T-helper 2 cell treated with Interferon-gamma antibody and Interleukin-4, amounts not matched to agents 100 ng/mL and 5 ng/mL, for 36 hours (primary cell): ENCODE measurements at regions not wholly inside any gene's neighbourhood (a gene's known extent, or its start where the extent isn't known, plus 50 kb on each side); places are given as distances from the start of the nearest gene placed in this dataset.

Experiments used
- intact Hi-C: fragments of 100-400 bp; cut with micrococcal nuclease; formaldehyde crosslinking; loops from one replicate; pipeline ENCODE4 v1.15.1; 2023

DNA sequence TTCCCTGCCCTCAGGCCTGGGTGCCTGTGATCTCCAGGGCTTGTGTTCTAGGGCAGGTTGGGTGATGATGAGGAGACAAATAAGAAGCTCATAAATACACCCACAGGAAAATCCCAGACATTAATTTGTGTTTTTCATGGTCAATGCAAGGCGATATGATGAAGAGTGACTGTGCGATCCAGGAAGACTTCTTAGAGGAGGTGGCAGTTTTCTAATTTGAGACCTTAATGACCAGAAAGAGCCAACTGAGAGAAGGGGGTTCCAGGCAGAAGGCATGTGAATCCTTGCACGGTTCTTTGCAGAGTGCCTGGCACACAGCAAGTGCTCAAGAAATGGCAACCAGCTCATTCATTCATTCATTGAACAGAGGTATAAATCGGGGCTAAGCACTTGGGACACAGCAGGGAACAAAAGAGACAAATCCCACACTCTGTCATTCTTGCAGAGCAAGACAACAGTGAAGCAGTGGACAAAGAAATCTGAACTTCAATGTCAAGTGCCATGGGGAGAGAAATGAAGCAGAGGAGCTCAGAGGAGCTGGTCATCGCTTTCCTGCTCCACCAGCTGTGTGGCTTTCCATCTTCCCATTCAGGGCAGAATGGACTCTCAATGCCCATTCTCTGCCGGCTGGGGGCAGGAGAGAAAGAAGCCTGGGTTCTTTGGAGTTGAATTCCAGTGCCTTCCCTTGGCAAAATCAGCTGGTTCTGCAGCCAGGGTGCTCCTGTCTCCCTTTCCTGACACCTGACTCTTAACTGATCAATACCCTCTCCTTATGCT lies 128.3 kb downstream of the AACS start:
- intact Hi-C loops = no loop called here

DNA sequence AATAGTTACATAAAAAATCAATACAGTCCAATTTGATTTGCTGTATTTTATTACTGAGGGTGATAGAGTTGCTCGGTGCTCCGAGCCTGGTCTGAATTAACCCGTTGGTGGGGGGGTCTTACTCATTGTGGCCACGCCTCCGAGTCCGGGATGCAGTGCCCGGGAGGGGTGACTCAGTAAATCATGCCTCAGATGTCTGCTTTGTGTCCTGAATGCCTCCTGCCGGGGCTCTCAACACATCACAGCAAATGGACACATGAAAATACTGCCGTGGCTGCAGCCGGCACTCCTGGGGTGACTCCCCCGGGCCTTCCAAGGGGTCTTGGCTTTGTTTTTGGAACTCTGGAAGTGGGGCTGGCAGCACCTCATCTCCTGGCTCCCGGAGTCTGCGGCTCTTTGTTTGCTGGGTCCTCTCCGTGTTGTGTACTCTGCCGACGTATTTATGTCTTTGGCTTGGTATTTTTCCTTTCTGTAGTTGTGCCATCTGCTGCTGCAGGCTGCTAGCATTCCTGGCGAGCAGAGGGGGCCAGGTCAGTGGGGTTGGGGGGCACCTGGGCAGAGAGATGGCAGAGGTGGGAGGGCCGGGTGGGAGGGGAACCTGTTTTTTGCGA lies 129.0 kb downstream of the AACS start:
- intact Hi-C loops = no loop called here

DNA sequence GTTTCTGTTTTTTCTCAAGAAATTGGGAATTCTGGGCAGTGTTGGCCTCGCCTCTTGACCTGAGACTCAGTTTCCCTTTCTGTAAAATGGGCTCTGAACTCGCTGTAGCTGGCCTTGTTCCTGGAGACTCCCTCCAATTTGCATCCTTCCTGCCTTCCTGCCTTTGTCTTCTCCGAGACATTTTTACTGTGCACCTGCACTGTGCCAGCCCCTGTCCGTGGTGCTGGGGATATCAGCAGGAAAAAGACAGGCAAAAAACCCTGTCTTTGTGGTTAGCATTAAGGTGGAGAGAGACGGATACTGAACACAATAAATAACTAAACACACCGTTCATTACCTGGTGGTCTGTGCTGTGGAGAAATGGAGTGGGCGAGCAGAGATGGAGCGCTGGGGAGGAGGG lies 129.8 kb downstream of the AACS start:
- intact Hi-C loops = no loop called here

DNA sequence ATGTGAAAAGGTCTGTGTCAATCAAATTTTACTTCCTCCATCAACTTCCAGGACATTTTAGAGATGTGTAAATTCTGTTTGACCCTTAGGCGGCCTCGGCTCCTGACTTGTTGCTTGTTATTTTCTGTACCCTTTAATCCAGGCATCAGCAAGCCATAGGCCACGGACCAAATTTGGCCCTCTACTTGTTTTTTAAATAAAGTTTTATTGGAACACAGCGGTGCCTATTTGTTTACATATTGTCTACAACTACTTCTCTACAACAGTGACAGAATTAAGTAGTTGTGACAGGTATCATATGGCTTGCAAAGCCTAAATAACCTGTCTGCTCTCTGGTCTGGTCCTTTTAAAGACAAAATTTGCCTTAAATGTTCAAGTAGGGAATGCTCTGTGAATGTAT lies 132.1 kb downstream of the AACS start:
- intact Hi-C loops = no loop called here

DNA sequence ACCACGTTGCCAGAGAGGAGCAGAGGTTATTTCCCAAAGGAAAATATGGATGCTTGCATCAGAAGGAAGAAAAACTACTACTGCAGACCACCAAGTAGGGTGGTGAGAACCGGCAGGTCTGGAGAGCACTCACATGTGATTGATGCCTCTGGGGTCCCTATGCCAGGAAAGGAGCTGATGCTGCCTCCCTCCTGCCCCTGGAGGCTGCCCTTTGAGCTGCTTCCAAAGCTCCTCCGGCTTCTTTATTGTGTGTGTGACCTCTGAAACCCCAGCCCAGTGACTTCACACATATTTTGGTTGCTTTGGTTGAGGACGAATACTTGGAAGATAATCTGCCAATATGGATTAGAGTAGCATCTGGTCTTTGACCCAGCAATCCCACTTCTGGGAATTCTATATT lies 133.4 kb downstream of the AACS start:
- intact Hi-C loops = no loop called here

DNA sequence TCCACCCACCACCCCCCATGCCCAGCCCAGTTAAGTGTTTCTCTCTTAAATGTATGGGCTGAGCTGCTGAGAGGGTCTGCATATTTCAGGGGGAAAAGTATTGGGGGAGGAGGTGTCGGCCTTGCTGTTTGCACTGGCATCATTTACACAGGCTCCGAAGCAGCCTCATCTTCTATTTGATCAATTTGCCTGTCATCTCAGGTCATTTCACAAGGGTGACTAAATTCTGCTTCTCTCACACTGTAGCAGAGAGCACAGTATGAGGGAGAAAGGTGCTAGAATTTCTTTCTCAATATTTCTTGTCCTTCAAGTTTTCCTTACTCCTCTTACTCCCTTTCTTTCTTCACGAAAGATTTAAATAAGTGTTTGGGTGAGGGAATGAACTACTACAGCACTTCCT lies 135.9 kb downstream of the AACS start:
- intact Hi-C loops = no loop called here

DNA sequence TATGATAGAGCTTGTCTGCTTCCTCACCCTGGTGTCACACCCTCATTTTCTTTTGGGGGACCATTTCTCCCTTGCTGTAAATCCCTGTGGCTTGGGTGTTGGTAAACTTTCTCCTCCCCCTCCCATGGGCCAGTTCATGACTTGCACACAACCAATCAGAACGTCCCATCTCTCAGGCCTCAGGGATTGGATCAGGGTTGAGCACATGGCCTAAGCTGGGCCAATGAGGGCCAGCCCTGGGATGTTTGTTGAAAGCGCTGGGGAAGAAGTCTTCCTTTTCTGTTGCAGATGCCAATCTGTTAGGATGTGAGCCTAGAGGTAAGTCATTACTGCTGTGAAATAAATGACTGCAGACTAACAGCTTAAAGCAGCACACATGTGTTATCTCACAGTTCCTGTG lies 136.7 kb downstream of the AACS start:
- intact Hi-C loops = no loop called here

DNA sequence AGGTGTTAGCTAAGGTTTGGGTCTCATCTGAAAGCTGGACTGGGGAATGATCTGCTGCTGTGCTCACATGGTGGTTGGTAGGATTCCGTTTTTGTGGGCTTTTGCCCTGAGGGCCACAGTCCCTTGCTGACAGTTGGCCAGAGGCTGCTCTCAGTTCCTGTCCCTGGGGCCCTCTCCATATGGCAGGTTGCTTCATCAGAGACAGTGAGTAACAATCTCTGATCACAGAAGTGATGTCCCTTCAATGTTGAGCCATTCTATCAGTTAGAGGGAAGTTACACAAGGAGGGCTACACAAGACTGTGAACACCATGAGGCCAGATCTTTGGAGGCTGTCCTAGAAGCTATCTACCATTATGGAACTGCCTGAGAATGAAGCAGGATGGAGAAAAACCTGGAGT lies 137.2 kb downstream of the AACS start:
- intact Hi-C loops = no loop called here

DNA sequence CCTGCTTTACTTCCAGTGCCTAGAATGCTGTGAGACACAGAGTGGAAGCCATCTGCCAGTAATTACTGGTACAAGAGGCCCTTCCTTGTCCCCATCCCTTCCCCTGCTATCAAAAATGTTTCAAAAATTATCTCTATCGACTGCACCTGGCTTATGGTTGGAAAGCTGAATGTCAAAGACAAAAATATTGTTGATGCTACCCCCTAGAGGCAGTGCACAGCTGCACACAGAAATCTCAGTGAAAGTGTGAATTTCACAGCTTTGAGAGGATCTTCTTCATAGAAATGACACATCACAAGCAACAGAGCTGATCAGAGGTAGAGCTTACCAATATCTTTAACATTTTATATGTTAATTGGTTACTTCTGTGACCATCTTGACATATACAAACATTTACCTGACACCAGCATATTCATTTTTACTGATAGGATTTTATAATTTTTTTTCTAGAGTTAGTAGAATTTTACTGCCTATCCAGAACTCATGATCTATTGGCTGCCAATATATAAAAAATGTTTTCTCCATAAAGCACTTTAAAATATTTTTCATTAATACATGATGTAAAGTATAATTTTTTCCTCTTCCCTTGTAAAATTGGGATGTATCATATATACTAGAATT lies 138.0 kb downstream of the AACS start:
- intact Hi-C loops = no loop called here

DNA sequence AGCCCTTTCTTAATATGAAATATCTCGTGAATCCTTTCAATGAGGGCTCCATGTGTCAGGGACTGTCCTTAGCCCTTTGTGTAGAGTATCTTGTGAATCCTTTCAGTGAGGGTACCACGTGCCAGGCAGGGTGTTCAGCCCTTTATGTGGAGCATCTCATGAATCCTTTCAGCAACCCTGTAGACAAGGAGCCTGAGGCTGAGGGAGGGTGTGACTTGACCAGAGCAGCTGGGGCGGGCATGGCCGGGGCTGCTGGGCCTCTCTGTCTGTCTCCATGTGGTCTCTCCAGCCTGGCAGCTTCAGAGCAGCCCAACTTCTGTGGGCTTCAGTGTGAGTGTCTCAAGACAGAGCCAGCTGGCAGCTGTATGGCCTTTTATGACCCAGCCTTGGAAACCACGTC lies 140.2 kb downstream of the AACS start:
- intact Hi-C loops = no loop called here

DNA sequence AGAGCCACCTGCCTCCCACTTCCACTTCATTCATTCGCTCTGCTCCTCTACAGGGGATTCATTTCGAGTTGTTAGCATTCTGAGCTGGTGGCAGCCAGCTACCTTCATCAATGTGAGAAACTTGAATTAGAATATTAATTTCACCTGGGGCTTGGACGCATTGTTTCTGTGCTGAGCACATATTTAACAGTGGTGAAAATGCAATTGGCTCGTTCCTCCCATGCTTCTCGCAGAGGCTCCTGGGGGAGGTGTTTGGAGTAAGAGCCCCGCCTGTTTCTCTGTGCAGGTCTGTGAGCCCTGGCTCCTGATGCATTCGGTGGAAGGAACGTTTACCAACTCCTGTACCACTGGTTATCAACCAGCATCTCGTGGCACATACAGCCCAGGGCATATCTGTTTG lies 141.5 kb downstream of the AACS start:
- intact Hi-C loops = no loop called here

DNA sequence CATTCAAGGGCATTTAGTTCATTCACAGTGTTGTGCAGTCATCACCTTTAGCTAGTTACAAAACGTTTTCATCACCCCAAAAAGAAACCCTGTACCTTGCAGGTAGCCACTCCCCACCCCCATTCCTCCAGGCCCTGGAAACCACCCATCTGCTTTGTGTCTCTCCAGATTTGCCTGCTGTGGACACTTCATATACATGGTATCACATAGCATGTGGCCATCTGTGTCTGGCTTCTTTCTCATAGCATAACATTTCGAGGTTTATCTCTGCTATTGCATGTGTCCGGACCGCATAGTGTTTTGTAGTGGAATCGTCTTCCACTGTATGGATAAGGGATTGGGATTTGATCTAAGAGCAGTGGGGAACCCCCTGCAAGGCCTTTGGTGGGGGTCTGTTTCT lies 143.1 kb downstream of the AACS start:
- intact Hi-C loops = no loop called here

DNA sequence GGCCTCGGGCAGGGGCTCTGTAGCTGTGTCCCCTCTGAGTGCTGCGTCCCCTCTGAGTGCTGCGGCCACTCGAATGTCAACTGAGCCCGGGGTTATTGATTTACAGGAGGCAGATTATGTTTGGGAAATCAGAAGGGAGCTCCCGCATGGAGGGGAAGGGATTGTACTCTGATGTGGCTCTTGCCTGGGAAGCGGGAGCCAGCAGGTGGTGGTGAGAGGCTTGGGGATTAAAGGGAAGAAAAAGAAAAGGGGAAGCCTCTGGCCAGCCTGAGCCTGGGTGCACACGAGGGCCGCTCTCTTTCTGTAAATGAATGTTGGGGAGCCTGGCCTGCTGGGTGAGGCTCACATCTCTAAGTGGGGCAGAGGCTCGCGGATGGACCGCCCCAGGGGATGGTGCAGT lies 143.7 kb downstream of the AACS start:
- intact Hi-C loops = no loop called here

DNA sequence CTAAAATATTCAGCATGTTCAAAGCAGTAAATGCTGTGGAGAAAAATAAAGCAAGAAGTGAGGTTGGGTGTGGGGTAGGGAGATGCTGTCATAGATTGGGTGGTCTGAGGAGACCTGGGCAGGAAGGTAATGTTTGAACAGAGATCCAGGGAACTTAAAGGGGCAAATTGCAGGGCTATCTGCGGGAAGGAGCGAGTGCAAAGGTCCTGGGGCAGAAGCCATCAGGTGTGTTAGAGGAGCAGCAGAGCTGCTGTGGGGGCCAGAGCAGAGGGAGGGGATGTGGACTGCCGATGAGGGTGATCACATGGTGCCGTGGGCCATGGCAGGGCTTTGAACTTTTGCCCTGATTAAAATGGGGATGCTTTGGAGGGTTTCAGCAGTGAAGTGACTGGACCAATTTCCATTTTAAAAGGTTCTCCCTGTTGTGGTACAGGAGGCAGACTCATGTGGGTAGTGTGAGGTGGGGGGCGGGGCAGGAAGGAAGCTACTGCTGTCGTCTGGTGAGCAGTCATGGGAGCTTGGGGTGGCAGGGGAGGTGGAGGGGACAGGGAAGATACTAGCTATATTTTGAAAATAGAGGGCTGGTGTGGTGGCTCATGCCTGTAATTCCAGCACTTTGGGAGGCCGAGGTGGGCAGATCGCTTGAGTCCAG lies 145.0 kb downstream of the AACS start:
- intact Hi-C loops = no loop called here

DNA sequence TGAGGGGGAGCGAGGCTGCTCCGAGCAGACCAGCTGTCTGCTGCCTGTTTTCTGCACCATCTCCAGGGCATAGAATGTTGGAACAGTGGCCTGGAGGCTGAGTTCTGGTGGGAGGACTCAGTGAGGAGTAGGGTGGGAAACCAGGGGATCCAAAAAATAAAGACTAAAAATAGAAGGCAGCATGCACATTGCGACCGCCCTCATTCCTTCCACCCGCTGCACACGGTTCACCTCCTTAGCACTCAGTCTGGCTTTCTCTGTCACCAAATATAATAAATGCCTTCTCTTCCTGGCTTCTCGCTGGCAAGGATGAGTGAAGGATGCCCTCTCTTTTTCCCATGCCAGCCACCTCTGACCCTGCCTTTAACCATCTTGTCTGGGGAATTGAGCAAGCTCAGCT lies 146.2 kb downstream of the AACS start:
- intact Hi-C loops = no loop called here

DNA sequence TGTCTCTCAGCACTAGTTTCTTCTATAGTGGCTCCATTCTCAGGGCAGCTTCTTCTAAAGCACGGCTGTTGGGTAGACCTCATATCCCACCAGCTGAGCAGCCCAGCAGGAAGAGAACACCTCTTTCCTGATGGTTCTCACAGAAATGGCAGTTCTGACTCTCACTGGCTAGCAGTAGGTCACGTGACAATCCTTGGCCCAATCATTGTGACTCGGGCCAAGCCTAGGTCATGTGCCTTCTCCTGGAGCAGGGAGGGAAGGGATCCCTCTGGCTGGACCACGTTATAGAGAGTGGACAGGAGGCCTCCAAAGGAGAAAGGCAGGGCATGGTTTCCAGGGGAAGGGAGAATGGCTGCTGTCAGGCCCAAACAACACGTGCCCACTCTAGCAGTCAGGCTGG lies 149.1 kb downstream of the AACS start:
- intact Hi-C loops = no loop called here

DNA sequence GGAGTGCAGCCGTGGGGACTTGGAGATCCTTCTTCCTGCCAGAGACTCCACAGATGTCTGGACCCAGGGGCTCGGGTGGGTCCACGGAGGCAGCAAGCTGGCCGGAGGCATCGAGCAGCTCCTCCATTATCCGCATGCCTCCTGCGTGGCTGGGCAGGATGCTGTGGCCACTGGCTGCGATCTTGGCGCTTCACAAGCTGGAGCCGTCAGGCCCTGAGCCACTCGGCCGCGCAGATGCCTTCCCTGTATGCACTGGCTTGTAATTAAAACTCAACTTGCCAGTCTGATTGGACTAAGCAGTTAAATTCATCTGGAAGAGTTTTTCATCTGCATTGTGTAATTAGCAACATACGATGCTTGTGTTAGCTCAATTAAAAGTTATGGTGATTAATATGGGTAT lies 151.5 kb downstream of the AACS start:
- intact Hi-C loops = no loop called here

DNA sequence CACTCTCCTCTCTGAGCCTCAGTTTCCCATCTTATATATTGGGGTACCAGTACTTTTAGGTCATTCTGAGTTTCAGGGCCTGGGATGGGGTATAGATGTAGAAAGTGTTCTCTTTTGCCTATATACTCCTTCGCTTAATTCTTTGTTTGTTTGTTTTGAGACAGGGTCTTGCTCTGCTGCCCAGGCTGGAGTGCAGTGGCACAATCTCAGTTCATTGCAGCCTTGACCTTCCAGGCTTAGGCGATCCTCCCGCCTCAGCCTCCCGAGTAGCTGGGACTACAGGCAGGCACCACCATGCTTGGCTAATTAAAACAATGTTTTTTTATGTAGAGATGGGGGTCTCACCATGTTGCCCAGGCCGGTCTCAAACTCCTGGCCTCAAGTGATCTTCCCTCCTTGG lies 152.1 kb downstream of the AACS start:
- intact Hi-C loops = no loop called here

DNA sequence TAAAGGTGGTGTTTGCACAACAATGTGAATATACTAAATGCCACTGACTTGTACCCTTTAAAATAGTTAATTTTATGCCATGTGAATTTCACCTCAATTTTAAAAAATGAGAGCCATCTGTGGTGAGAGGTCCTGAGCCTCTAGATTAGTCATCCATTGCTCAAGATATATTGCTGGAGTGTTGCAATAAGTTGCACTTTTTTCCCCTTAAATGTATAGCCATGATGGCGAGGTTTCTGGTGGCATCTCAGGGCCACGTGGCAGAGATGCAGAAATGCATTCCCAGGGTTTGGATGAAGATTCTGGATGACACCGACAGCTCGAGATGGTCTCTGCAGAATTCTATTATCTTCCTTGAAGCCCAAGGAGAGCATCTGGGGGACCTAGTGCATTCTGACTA lies 153.7 kb downstream of the AACS start:
- intact Hi-C loops = no loop called here

DNA sequence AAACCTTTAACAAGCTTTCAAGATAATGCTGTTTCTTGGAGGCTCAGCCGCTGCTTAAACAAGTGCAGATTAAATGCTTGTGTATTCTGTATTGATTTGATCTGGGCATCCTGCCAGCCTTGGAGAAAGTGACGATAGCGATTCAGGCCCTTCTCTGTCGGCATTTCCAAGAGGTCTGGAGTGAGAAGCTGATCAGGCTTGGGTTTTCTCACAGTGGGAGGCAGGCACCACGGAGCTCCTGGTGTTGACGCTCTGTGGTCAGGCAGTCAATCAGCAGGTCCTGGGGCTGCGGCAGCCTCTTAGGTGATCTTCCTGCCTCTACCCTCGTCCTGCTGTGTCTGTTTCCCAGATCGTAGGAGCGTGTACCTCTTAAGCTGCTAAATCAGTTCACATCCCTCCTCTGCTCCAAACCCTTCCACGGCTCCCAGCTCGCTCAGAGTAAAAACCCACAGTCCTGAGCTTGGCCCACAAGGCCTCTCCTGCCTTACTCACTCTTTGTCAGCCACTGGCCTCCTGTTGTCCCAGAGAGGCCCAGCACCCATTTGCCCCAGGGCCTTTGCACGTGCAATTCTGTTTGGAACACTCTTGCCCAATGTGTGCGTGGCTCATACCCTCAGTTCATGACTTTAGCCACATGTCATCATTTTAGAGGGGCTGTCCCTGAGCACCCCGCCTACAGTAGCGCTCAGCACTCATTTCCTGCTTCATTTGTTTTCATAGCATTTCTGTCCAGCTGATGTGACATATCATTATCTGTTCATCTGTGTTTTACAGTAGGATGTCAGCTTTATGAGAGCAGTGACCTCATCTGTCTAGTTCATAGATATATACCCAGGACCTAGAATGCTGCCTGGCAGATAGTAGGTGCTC lies 155.4 kb downstream of the AACS start:
- intact Hi-C loops = no loop called here

DNA sequence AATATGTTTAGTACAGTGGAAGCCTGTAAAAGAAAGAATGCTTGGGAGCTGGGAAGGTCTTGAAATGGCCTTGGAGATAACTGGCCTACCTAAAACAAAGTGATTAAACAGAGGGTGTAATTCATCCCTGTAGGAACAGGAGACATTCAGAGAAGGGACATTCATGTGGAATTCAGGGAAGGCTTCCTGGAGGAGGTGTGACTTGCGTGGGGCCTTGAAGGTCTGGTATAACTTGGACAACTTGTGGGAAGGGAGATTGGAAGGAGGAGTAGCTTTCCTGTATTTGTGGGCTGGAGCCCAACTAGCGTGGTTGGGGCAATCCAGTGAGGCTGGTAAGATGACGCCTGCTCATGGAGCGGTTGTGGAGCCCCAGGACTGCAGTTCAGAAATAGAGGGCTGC lies 156.4 kb downstream of the AACS start:
- intact Hi-C loops = no loop called here

DNA sequence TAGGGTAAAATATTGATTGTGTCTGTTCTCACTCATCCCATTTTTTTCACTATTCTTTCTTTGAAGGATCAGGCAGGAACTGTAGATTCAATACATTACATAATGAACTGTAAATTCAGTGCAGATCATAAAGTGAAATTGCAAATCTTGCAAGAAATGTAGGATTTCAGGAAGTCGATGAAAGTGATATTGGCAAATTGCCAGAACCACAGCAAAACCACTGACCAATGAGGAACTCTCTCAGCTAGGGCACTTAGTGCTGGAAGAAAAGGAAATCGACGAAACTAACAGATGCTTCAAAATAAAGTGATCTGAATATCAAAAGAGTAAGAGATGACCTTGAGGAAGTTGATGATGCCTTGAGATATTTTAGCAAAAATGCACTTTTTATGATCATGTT lies 157.6 kb downstream of the AACS start:
- intact Hi-C loops = no loop called here
